DMS 273 treated with DMSO at 0.1 percent for 48 hours (cell line): ENCODE measurements at regions not wholly inside any gene's neighbourhood (a gene's known extent, or its start where the extent isn't known, plus 50 kb on each side); places are given as distances from the start of the nearest gene placed in this dataset.

Experiments used
- DNase-seq: peaks from one replicate; lab custom pipeline; 2025; lab: John Stamatoyannopoulos, UW

DNA sequence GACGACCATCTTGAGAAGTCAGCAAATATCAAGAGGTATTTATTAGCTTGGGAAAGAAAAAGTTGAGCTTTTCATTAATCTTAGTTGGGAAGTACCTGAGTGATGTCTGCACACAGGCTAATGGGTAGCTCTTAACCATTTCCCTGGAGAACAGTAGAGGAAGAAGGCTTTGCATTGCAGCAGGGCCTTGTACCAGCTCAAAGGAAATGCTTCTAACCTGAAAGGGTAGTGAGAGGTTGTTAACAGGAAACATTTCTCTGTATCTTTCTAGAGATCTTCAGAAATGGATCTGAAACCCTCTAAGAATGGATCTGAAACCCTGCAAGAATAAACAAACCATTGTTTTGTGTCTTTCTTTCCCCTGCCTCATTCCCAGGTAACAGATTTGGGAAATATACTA, 393.3 kb downstream of the PLK2 start:
- no peak for DNase-seq

DNA sequence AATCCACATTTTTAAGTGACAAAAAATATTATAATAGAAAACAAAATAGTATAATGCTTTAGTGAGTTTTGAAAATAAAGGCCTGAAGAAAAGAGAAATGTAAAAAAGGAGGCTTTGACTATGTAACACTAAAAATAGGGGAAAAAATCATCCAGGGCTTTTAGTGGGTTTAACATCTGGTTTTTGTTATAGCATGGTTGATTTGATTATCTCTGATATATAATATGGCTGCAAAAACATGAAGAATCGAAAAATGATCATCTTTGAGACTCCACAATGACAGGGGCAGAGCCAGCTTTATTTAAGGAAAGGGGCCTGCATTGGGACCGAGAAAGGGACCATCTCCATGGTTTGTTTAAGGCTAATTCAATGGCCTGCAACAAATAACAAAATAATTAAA, 393.8 kb downstream of the PLK2 start:
- no peak for DNase-seq

DNA sequence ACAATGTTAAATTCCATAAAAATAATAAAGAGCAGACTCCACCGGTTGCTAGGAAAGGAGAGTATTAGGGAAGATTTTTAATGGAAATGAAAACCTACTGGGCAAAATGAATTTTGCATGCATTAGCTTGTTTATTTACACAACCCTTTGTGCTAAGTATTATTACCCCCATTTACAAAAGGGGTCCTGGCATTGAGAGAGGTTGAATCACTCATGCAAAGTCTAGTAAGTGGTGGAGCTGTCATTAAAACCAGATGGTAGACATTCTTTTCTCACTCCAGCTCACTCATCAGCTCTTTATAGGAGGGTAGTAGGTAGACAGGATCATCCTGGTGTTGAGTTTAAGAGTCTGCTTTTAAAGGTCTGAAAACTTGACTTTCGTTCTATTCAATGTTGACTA, 395.1 kb downstream of the PLK2 start:
- DNase-seq, result no peak

DNA sequence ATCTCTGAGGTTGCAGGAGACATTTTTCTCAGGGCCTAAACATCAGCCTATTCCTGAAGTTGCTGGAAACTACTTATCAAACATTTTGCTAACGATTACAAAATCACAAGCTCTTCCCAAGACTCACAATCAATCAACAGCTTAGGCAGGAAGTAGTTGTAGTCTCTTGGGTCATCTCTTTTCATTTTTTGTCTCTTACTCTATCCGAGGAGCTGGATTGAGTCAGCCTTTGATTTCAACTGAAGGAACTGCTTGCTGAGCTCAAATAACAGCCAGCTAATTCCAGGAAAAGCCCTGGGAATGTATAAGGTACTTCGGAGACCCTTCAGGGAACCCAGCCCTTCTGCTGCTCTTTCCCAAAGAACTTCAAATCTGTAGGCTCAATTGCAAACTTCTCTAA, 398.9 kb downstream of the PLK2 start:
- DNase-seq, result no peak

DNA sequence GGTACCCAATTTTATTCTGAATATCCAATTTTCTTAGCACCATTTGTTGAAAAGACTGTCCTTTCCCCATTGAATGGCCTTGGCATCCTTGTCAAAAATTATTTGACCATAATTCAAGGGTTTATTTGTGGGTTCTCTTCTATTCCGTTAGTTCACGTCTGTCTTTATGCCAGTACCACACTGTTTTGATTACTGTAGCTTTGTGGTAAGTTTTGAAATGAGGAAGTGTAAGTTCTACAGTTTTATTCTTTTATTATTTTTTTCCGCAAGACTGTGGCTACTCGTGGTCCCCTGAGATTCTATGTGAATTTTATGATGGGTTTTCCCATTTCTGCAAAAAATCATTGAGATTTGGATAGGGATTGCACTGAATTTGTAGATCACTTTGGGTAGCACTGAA, 402.6 kb downstream of the PLK2 start:
- no peak for DNase-seq

DNA sequence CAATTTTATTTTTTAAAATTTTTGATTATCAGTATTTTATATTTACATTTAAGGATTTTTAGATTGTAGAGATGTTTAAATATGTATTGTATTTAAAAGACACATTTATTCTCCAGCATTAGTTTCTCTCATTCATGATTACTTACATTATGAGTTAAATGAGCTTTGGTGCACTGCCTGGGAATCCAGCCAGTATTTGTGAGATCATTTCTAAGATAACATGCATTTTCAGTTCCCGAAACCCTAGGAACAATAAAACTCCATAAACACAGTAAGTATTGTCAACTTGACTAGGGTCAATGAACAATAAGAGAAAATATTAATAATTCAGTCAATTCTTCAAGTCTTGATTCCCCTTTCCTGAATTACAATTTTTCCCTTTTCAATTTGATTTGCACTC, 403.3 kb downstream of the PLK2 start:
- no peak for DNase-seq

DNA sequence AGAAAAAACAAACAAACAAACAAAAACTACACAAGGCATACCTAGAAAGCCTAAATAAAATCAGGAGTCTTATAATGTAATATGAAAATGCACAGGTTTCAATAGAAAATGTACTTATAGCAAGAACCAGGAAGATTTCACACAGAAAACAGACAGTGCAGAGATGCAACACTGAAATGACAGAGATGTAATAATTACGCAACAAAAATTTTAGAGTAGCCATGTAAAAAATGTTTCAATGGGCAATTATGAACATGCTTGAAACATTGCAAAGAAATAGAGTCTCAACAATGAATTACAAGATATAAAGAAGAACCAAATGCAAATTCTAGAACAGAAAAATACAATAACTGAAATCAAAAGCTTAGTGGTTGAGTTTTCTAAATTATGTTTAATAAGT, 405.9 kb downstream of the PLK2 start:
- no peak for DNase-seq

DNA sequence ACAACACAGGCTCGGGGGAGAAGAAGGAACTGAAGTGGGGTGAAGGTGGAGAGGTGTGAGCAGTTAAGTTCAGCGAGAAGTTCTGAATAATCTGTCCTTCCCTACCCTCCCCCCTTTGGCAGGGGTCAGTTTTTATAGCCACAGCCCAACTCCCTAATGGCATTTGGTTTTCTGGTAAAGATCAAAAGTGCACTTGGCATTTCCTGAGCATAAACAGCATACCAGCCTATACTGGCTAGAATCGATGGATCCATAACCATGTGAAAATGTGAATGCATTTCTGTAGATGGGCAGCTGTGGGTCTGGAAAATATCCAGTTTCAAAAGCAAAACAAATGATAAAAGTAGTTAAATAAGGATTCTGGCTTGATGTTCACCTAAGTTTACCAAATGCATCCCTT, 410.9 kb downstream of the PLK2 start:
- no peak for DNase-seq

DNA sequence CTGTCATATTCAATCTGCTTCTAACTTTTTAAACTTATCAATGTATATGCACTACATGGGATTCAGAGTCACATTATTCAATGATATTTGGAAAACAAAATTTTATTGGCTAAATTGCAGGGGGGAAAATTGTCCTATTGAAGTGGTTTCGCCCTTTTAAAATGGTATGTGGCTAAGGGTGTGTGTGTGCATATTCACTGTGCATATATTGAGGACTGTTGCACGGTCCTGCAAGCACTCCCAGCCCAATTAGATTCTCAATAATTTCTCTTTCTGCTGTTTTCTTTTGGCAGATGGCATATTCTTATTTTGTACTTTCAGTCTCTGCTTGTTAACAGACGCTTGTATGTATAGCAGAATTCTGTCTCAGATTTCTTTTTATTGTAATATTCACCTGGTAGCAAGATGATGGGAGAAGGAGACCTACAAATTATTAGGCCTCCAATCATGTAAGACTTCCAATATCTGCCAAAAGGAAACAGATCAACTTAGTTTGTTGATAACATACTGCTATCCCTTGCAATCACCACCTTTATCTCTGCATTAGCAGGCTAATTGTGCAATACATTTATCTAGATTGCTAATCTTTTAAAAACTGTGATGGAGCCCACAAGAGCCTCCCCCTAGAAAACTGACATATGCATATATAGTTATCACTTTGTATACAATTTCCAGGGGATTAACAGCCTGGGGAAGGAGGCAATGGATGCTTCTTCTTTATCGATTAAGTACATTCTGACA, 411.5 kb downstream of the PLK2 start:
- no peak for DNase-seq

DNA sequence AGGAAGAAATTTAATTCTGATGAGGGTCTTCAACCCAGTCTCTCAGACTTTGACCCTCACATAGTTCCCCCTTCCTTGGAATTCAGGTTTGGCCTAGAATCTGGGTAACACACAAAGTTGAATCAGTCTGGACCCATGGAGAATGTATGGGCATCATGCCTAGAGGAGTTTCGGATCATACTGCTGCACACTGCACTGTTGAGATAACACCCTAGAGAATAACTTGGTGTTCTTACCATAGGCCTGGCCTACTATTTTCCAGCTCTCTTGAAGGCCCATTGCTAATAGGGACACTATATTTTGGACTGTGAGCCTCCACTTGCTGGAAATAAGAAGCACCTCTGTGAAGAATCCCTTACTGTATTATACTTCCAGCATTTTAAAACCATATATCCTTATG, 413.5 kb downstream of the PLK2 start:
- no peak for DNase-seq

DNA sequence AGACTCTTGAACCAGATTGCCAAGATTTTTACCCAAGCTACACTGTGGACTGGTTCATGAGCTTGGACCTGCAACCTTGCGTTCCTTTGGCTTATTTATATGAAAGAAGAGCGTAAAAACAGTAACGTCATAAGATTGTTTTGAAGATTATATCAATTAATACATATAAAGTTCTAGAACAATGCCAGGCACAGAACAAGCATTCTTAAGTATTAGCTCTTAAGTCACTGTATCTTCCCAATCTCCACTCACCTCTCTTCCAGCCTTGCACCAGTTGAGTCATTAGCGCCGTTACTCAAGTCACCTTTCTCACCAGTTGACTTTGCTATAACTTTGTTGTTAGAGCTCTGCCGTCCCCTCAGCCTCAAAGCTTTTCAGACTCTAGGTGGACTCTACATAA, 415.7 kb downstream of the PLK2 start:
- DNase-seq, result no peak

DNA sequence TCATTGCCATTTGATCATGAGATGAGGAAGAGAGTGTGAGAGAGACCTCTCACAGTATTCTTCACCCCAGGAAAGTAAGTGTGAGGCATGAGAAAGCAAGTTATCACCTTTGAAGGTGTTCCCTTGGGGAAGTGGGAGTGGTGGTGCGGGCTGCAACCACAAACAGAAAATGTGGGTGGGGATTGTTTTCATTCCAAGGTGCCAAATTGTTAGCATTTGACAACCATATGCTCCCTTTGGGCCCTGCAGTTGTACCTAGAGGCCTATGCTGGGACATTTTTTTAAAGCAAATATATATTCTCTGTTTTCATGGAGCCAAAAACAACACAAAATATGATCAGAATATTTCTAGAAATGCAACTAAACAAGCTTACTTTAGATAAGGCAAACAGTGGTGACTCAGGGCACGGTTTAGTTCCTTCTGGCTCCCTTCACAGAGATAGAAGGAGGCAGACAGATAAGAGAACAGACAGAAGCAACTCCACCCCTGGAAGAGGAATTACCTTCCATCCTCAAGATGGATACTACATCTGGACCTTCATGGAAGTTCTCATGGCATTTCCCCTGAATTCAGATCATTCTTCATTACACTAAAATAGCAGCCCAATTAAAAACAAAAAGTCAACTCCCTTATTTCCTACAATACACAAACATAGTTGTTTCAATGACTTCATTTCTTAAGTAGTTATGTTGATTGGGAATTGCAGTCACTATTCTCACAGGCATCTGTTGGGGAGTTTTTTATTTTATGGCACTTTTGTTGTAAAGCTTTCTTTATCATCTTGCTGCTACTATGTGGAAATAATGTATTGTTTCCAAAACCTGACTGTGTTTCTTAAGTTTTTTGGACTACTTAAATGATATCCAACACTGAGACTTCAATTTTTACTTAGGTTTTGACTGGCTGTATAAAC, 416.6 kb downstream of the PLK2 start:
- no peak for DNase-seq

DNA sequence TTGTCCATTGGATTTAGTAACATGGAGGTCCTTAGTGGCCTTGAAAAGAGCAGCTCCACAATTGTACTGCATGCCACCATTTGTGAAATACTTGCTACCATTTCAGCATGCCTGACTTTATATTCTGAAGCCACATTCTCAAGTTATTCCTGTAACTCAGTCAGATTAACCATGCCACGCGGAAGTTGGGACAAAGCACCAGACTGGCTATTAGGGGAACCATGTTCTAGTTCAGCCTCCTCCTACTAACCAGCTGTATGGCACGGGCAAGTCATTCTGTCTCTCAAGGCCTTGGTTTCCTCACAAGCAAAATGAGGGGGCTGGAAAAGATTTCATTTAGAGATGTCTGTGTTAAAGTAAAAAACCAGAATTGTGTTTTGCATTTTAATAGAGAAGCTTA, 418.0 kb downstream of the PLK2 start:
- no peak for DNase-seq

DNA sequence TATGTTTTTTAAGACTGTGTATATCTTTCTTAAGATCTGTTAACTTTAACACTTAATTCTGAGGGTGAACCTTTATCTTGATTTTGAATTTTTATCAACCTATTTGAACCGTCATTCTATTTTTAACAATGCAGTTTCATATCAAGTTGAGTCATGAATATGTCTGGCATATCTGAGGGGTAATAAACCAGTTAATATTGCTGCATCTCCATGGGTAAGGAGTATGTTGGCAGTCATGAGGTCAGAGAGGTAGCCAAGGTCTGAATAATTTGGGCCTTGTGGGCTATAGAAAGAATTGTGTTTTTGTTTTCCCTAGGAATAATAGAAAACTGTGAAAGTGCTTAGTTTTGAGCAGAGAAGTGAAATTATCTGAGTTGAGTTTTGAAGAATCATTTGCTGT, 419.0 kb downstream of the PLK2 start:
- no peak for DNase-seq

DNA sequence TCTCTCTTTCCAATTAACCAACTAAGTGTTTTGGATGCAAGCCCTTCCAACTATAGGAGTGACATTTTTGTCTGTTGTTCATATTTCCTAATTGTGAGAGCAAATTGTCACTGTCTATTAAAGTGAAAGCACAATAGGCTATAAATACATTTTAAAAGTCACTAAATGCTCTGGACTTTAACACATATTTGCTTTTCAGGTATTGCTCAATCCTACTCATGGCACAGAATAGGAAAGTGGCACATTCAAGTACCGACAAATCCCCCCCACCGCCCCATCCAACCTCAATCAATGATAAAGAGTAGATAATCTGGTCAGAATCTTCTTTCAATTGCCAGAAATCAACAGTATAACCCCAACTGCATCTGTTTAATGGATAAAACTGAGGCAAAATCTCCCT, 419.8 kb downstream of the PLK2 start:
- DNase-seq, result no peak

DNA sequence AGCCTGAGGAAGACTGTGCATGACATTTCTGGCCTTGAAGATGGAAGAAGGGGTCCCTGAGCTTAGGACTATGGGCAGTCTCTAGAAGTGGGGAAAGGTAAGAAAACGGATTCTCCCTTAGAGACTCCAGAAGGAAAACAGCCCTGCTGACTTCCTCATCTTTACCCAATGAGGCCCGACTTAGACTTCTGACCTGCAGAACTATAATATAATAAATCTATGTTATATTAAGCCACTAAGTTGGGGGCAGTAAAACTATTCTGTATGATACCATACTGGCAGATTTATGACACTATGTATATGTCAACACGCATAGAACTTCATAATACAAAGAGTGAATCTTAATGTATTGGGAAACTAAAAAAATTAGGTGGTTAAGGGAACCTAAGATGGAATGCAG, 422.0 kb downstream of the PLK2 start:
- no peak for DNase-seq

DNA sequence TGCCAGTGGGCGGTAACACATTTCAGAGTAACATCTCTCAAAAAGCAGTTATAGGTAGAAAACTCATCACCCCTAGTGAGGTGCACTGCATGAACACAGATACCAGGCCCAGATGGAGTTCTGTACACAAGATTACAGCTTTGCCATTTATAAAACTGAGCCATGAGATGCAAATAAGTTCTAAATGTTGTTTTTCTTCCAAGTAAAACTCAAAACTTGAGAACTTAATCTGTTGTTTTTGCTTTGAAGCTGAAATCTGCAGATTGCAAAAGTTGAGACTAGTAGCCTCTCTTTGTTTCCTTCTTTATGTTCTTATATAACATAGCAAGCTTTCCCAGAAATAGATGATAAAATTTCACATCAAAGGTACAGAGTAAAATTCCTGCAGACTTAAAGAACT, 434.1 kb downstream of the PLK2 start:
- no peak for DNase-seq

DNA sequence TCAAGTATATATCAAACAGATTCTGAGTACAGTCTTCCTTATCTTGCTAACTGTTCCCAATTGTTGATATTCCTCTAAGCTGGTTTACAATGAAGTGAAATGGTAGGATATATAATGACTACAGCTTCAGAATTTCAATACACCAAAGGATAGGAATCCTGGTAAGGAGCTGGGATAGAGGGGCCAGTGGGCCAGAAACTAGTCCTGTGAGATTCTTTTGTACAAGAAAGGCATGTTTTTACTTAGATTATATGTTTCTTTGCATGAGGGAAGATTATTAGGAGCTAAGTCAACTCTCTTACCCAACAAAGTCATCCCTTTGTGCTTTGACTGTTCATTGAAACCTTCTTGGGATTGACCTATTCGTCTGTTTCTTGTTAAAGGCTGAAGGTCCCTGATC, 435.7 kb downstream of the PLK2 start:
- no peak for DNase-seq

DNA sequence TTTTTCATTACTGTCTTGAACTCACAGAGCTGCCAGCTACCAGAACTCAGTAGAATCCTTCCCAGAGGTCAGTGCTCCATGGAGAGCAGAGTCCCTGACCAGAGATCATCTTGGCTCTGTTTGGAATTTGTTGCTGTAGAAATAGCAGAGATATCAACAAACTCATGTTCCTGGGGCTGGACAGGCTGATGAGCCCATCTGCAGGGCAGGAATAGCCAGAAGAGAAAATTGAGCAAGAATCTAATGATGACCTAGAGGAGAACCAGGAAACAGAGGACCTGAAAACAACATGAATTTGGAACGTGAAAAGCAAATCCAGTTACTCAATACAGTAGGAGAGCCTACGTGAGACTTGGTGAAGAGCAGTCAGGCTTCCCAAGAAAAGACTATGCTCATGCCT, 437.8 kb downstream of the PLK2 start:
- no peak for DNase-seq

DNA sequence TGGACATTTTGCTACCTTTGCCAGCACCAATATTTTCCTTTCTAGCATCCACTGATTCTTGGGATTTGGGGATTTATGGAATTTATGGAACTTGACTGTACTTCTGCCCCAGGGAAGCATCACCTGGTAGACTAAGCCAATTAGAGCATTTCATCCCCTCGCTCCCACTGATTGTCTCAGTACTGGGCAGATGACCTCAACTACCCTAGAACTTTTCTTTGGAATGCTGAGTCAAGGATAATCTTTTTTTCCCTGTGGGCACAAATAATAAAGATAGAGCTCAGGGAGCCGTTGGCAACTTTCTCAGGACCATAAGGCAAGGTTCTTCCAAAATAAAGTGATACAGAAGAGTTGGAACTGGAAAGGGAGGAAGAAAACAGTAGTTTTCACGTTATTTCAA, 438.4 kb downstream of the PLK2 start:
- DNase-seq, result no peak

DNA sequence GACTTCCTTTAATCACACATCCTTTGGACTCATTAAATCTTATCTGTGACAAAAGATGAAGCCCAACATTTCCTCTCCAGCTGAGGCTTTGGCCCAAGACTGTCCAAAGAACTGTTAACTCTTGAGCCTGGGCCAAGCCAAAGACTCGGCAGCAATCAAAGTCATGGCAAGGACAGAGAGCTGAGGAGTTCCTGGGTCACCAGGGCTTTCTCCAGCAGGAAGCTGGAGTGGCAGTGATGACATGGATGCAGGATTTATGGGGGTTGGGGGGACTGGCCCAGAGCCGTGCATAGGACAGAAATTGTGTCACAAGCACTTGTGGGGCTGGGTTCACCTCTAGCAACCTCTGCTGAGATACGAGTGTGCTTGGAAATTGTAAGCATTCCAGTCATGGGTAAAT, 440.3 kb downstream of the PLK2 start:
- DNase-seq, result no peak

DNA sequence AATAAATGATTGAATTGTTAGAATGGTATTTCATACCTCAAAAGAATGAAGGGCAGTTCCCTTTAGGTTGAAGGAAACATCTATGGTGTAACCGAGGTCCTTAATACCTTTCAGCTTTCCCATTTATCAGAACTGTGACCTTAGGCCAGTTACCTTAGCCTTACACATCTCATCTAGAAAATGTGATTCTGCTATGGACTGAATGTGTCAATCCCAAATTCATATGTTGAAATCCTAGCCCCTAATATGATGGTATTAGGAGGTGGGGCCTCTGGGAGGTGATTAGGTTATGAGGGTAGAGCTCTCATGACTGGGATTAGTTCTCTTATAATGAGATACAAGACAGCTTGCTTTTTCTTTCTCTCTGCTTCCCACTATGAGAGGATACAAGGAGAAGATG, 441.9 kb downstream of the PLK2 start:
- DNase-seq, result no peak

DNA sequence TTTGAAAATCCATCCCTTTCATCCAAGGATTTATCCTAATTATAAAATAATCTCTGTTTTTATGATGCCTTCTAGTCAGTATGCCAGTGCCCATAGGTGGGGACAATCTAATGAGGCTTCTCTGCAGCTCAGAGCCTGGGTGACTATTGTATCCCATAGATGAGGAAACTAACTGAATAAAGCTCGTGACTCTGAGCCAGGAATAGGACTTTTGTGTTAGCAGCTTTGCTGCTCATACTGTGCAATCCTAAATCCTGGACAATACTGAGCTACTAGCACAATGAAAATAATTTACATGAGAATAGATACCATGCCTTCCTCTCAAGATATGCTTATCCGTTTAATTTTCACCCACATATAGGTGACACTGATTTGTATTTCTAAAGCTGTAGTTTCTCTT, 443.0 kb downstream of the PLK2 start:
- DNase-seq, result no peak

DNA sequence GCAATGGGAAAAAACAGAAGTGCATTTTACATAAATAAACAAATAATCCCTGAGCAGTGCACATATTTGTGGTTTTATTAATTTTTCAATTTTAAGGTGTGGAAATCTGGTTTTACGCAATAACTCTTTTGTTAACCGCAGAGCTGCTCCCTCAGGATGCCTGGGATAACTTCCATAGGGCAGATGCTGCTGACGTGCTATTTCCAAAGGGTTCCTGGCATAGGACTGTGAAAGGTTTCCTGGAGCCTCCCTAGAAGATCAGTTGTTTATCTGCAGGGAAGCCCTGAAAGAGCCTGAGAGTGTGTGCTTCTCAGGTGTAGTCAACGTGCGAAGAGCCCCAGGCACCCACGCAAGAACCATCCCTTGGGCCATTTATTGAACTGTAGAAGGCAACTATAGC, 443.5 kb downstream of the PLK2 start:
- DNase-seq, result no peak
